ENCODE measurements at regions not wholly inside any gene's neighbourhood (a gene's known extent, or its start where the extent isn't known, plus 50 kb on each side); places are given as distances from the start of the nearest gene placed in this dataset.

- Mint-ChIP-seq H3K27ac (no peak overlapping the region), H3K4me3 (no peak overlapping the region), H3K36me3 (ENCODE audit: low read depth) (no peaks in the 10 kb centered on the region), H3K9me3 (no peaks in the 10 kb centered on the region), H3K4me1 (no peaks in the 10 kb centered on the region), H3K27me3 (ENCODE audit: low read depth, poor library complexity) (peaks cover 4% of the 10 kb centered on the region)
- no peak for DNase-seq
- TF ChIP-seq CTCF (IDR thresholded peaks at IDR 0.05) = no peak
Observed at GRCh38 chr20:55031971-55032370, 556.6 kb downstream of the DOK5 start.

GRCh38 chr20:55014766-55015165 lies 539.4 kb downstream of the DOK5 start:
- H3K4me3 Mint-ChIP-seq = no peak overlapping the region
- H3K4me1 Mint-ChIP-seq = no peaks in the 10 kb centered on the region
- DNase-seq = no peak
- TF ChIP-seq CTCF (IDR thresholded peaks at IDR 0.05) = no peak
- H3K27ac Mint-ChIP-seq = no peak overlapping the region
- peaks cover 3% of the 10 kb centered on the region for H3K27me3 Mint-ChIP-seq (ENCODE audit: low read depth, poor library complexity)
- no peaks in the 10 kb centered on the region for H3K9me3 Mint-ChIP-seq
- no peaks in the 10 kb centered on the region for H3K36me3 Mint-ChIP-seq (ENCODE audit: low read depth)

GRCh38 chr20:55010761-55011160 lies 535.4 kb downstream of the DOK5 start:
- no peak for TF ChIP-seq CTCF (IDR thresholded peaks at IDR 0.05)
- no peaks in the 10 kb centered on the region for H3K27me3 Mint-ChIP-seq (ENCODE audit: low read depth, poor library complexity)
- H3K4me1 Mint-ChIP-seq = no peaks in the 10 kb centered on the region
- H3K36me3 Mint-ChIP-seq (ENCODE audit: low read depth) = no peaks in the 10 kb centered on the region
- no peak overlapping the region for H3K4me3 Mint-ChIP-seq
- DNase-seq = no peak
- H3K9me3 Mint-ChIP-seq = no peaks in the 10 kb centered on the region
- no peak overlapping the region for H3K27ac Mint-ChIP-seq

GRCh38 chr20:55009066-55009465 lies 533.7 kb downstream of the DOK5 start:
- no peaks in the 10 kb centered on the region for H3K9me3 Mint-ChIP-seq
- H3K36me3 Mint-ChIP-seq (ENCODE audit: low read depth) = no peaks in the 10 kb centered on the region
- no peaks in the 10 kb centered on the region for H3K4me1 Mint-ChIP-seq
- H3K27ac Mint-ChIP-seq = no peak overlapping the region
- no peak for DNase-seq
- no peaks in the 10 kb centered on the region for H3K27me3 Mint-ChIP-seq (ENCODE audit: low read depth, poor library complexity)
- no peak overlapping the region for H3K4me3 Mint-ChIP-seq
- TF ChIP-seq CTCF (IDR thresholded peaks at IDR 0.05) = no peak

GRCh38 chr20:55004044-55004443 lies 528.7 kb downstream of the DOK5 start:
- Mint-ChIP-seq H3K27me3 (ENCODE audit: low read depth, poor library complexity) (peaks cover 8% of the 10 kb centered on the region), H3K36me3 (ENCODE audit: low read depth) (no peaks in the 10 kb centered on the region), H3K27ac (no peak overlapping the region), H3K4me1 (no peaks in the 10 kb centered on the region), H3K9me3 (no peaks in the 10 kb centered on the region), H3K4me3 (no peak overlapping the region)
- no peak for DNase-seq
- no peak for TF ChIP-seq CTCF (IDR thresholded peaks at IDR 0.05)

- TF ChIP-seq CTCF (IDR thresholded peaks at IDR 0.05) = no peak
- Mint-ChIP-seq H3K27ac (no peak overlapping the region), H3K9me3 (no peaks in the 10 kb centered on the region), H3K27me3 (ENCODE audit: low read depth, poor library complexity) (peaks cover 11% of the 10 kb centered on the region), H3K4me3 (no peak overlapping the region), H3K4me1 (no peaks in the 10 kb centered on the region), H3K36me3 (ENCODE audit: low read depth) (no peaks in the 10 kb centered on the region)
- DNase-seq = no peak
Observed at GRCh38 chr20:54995553-54995952, 520.2 kb downstream of the DOK5 start.
